Panc1 (cell line): ENCODE measurements at regions not wholly inside any gene's neighbourhood (a gene's known extent, or its start where the extent isn't known, plus 50 kb on each side); places are given as distances from the start of the nearest gene placed in this dataset.

Experiments
- CTCF ChIP-seq: fragments of 450-650 bp; IDR thresholded peaks from 2 replicates; pipeline ENCODE4 v1.5.1; 2017; ENCODE audit warnings: mild to moderate bottlenecking
- POLR2AphosphoS5 ChIP-seq: IDR thresholded peaks from 2 replicates; pipeline ENCODE4 v1.6.1; 2012; ENCODE audit warnings: mild to moderate bottlenecking, low read depth, low read length, moderate library complexity
- SIN3A ChIP-seq: IDR thresholded peaks from 2 replicates; pipeline ENCODE4 v1.6.1; 2012; ENCODE audit warnings: low read depth, mild to moderate bottlenecking, low read length, moderate library complexity, borderline replicate concordance; ENCODE audit not compliant: insufficient read depth
- TF ChIP-seq, protein P1 (sequence below), 2 experiments: IDR thresholded peaks; 2 replicates each; pipeline ENCODE4 v1.6.1; 2011 to 2012; ENCODE audit warnings: low read depth in 2 of 2, control low read depth in 1 of 2, low read length in 1 of 2, mild to moderate bottlenecking in 1 of 2, moderate library complexity in 1 of 2; ENCODE audit not compliant: insufficient read depth in 1 of 2

- TF ChIP-seq POLR2AphosphoS5 (no peak), CTCF (no peak), SIN3A (no peak)
- TF ChIP-seq, protein P1, sequence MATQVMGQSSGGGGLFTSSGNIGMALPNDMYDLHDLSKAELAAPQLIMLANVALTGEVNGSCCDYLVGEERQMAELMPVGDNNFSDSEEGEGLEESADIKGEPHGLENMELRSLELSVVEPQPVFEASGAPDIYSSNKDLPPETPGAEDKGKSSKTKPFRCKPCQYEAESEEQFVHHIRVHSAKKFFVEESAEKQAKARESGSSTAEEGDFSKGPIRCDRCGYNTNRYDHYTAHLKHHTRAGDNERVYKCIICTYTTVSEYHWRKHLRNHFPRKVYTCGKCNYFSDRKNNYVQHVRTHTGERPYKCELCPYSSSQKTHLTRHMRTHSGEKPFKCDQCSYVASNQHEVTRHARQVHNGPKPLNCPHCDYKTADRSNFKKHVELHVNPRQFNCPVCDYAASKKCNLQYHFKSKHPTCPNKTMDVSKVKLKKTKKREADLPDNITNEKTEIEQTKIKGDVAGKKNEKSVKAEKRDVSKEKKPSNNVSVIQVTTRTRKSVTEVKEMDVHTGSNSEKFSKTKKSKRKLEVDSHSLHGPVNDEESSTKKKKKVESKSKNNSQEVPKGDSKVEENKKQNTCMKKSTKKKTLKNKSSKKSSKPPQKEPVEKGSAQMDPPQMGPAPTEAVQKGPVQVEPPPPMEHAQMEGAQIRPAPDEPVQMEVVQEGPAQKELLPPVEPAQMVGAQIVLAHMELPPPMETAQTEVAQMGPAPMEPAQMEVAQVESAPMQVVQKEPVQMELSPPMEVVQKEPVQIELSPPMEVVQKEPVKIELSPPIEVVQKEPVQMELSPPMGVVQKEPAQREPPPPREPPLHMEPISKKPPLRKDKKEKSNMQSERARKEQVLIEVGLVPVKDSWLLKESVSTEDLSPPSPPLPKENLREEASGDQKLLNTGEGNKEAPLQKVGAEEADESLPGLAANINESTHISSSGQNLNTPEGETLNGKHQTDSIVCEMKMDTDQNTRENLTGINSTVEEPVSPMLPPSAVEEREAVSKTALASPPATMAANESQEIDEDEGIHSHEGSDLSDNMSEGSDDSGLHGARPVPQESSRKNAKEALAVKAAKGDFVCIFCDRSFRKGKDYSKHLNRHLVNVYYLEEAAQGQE (IDR thresholded peaks at IDR 0.05; ENCODE audit: insufficient read depth in 1 of 2, low read depth in 2 of 2, low read length in 1 of 2), result no peak
Observed at GRCh38 chr2:118696786-118697465, 150.5 kb downstream of the EN1 start.
